ENCODE measurements at regions not wholly inside any gene's neighbourhood (a gene's known extent, or its start where the extent isn't known, plus 50 kb on each side); places are given as distances from the start of the nearest gene placed in this dataset.

DNA sequence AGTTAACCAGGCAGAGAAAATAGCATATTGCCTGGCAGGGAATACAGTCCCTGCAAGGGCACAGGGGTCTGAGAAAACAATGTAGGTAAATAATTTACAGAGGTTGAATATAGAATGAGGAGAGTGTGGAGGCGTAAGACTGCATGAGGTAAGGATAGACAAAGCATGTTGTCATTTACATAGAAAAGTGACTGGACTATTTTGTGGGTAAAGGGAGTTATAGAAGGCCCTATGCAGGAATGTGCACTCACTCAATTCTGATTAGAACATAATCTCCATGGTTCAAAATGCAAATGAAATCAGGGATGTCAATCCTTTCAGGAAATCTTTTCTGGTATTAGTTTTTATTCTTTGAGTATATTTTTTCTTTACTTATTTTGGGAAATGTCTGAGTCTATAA lies 285.7 kb upstream of the SALL1 start:
- TF ChIP-seq, protein P1, sequence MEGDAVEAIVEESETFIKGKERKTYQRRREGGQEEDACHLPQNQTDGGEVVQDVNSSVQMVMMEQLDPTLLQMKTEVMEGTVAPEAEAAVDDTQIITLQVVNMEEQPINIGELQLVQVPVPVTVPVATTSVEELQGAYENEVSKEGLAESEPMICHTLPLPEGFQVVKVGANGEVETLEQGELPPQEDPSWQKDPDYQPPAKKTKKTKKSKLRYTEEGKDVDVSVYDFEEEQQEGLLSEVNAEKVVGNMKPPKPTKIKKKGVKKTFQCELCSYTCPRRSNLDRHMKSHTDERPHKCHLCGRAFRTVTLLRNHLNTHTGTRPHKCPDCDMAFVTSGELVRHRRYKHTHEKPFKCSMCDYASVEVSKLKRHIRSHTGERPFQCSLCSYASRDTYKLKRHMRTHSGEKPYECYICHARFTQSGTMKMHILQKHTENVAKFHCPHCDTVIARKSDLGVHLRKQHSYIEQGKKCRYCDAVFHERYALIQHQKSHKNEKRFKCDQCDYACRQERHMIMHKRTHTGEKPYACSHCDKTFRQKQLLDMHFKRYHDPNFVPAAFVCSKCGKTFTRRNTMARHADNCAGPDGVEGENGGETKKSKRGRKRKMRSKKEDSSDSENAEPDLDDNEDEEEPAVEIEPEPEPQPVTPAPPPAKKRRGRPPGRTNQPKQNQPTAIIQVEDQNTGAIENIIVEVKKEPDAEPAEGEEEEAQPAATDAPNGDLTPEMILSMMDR (IDR thresholded peaks at IDR 0.05 in 8 of 11, conservative IDR thresholded peaks at IDR 0.05 in 3 of 11) = no peak
- TF ChIP-seq POLR2AphosphoS5 (IDR thresholded peaks at IDR 0.05) = no peak
